HG03460 (cell line): ENCODE measurements at regions not wholly inside any gene's neighbourhood (a gene's known extent, or its start where the extent isn't known, plus 50 kb on each side); places are given as distances from the start of the nearest gene placed in this dataset.
"Not testable (repeated sequence)": the region's sequence is repeated elsewhere in the genome, so short reads cannot be mapped to it uniquely, and the experiment has no call there.

Source experiments
- ATAC-seq: cut with Tn5 transposase; IDR thresholded peaks from one replicate; pipeline ENCODE4 v1.9.1; 2021; ENCODE audit not compliant: unreplicated experiment

DNA sequence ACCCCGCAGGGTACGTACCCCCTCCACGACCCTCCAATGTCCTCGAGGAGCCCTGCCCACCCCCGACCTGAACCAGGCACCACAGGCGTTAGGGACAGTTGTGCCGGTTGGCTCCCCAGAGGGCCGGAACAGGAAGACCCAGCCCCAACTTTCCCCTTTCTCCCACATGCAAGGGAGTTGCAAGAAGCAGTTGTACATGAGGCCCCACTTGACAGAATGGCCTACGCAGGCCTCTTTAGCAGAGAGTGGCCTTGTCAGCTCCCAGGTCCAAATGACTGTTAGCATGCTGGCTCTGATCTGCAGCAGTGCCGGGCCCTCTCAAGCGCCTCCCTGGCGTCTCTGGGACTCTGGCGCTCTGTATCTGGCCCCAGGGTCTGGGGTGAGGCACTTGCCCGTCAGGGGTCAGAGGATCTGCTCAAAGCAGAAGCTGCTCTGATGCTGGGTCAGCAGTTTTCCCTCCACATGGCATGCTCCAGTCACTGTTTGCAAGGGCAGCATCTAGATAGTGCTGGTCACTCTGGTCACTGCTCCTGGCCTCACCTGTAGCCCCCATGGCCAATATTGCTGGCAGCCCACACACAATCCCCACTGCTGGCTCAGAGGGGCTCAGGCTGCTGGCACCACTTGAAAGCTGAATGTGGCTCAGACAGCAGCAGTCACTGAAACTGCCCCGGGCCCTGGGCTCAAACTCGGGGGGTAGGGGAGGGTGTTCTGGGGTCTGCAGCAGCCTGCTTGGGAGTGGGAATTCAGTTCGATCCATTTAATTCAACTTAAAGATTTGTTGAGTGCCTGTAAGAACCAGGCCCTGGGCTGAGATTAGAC is 254.5 kb downstream of the FAM43A start:
- no peak for ATAC-seq

- no peak for ATAC-seq
These were observed 255.8 kb downstream of the FAM43A start for GRCh38 chr3:194941360-194941955.

DNA sequence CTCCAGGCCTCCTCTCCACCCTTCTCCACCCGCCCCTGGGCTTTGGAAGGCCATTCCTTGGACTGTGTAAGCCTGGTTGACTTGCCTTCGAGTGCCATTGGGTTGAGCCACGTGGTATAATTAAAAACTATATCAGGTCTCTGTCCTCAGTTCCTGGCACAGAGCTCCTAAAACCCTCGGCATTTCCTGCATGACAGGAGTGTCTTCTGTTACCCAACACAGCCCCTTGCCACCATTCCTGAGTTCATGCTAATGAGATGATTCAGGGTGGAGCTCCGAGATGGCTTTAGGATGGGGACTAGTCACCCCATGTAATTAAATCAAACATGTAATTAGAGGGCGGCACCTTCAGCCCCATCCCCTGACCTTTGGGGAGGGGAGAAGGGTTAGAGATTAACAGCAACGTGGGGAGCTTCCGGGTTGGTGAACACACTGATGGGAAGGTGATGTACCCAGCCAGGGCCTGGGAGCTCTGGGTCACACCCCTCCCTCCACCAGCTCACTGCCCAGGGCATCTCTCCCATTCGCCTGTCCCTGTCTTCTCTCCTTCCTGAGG is 256.4 kb downstream of the FAM43A start:
- ATAC-seq = no peak

- no peak for ATAC-seq
These were observed 258.8 kb downstream of the FAM43A start for GRCh38 chr3:194944526-194944925.

- no peak for ATAC-seq
These were observed 259.8 kb downstream of the FAM43A start for GRCh38 chr3:194945508-194945907.

- ATAC-seq = no peak
These were observed 260.4 kb downstream of the FAM43A start for GRCh38 chr3:194946091-194946490.

DNA sequence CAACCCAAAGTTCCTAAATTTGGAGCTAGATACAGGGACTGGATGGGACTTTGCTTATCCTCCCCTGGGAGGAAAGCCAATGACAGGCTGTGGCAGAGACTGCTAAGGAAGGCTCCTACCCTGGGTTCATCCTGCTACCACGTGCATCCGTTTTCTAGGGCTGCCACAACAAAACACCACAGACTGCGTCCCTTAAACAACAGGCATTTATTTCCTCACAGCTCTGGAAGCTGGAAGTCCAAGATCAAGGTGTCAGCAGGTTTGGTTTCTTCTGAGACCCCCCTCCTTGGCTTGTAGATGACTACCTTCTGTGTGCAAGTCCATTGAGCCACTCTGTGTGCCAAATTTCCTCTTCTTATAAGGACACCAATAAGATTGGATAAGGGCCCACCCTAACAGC is 263.9 kb downstream of the FAM43A start:
- ATAC-seq = no peak

DNA sequence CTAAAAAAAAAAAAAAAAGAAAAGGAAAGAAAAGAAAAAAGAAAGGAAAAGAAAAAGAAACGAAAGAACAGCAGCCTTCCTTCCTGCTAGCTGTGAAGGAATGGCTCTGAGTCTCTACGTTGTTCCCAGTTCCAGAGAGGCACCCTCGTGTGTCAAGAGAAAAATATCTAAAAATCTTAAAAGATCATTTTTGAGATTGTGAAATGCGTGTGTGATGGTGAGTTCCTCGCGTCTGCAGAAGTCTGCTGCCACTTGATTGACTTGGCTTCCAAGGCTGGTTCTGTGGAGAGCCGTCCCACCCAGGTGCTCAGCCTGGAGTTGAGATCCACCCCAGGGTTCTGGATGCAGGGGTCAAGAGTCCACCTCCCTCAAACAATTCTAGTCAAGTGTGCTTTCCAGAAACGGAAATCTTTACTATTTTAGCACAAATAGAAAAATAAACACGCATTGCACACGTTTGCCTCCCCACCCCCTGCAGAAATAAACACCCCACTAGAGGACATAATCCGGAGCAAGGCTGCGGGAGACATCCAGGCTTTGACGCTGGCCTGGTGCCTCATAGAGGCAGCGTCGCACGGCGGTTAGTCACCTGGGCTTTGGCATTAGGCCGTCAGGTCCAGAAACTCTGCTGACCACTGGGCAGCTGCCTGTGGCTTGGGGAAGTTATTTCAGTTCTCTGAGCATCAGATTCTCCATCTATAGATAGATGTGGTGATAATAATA is 265.4 kb downstream of the FAM43A start:
- no peak for ATAC-seq

DNA sequence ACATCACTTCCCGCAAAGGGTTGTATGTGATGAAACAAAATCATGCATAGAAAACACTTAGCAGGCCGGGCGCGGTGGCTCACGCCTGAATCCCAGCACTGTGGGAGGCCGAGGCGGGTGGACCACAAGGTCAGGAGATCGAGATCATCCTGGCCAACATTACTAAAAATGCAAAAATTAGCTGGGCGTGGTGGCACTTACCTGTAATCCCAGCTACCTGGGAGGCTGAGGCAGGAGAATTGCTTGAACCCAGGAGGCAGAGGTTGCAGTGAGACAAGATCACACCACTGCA is 265.9 kb downstream of the FAM43A start:
- not testable (repeated sequence) for ATAC-seq

DNA sequence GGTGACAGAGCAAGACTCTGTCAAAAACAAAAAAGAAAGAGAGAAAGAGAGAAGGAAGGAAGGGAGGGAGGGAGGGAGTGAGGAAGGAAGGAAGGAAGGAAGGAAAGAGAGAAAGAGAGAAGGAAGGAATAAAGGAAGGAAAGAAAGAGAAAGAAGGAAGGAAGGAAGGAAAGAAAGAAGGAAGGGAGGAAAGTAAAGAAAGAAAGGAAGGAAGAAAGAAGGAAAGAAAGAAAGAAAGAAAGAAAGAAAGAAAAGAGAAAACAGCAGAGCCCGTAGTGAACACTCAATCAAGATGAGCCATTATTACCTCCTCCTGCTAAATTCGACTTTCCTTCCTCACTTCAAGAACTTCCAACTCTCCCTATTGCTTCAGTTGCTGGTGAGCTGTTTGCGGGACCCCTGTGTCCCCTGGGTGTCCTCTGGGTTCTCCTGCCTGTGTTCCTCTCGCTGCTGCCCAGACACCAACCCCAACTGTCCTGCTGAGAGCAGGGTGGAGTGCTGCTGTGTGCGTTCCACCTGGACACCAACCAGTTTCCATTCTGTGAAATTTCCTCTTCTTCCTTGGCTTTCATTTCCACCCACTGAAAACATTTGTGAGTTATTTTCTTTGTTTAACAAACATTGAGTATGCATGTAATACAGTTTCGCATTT is 266.4 kb downstream of the FAM43A start:
- no peak for ATAC-seq

DNA sequence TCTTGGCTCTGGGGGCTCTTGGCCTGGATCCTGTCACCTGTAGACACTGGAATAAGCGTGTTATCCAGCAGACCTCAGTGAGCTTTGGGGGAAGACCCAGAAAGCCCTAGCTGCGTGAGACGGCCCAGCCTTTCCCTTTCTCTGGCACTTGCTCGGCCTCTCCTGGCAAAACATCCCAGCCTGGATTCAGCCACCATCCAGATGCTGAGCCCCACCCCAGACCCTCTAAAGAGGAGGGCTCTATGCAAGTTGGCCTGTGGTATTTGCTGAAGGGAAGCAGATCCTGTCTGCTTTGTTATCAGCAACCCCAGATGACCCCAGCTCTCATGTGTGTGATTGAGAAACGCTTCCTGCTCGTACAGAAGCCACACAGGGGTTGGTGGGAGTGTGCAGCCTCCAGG is 267.2 kb downstream of the FAM43A start:
- ATAC-seq = no peak

DNA sequence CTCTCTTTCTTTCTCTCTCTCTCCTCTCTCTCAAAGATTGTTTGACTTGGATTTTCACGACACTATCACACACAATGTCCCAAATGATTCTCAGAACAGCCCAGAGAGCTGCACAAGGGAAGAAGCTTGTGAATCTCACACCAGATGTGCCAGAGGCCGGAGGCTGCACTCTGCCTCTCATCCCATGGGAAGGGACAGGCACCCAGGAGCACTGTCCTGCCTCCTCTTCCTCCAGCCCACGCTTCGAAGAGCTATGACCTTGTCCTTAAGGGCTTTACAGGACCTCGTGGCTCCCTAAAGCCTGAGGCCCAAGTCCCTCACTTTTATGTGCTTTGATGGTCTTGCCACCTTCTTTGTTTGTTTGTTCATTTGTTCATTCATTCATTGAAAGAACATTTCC is 267.6 kb downstream of the FAM43A start:
- no peak for ATAC-seq

GRCh38 chr3:194955546-194955945 is 269.9 kb downstream of the FAM43A start:
- no peak for ATAC-seq

- no peak for ATAC-seq
These were observed 270.5 kb downstream of the FAM43A start for GRCh38 chr3:194955979-194956696.

DNA sequence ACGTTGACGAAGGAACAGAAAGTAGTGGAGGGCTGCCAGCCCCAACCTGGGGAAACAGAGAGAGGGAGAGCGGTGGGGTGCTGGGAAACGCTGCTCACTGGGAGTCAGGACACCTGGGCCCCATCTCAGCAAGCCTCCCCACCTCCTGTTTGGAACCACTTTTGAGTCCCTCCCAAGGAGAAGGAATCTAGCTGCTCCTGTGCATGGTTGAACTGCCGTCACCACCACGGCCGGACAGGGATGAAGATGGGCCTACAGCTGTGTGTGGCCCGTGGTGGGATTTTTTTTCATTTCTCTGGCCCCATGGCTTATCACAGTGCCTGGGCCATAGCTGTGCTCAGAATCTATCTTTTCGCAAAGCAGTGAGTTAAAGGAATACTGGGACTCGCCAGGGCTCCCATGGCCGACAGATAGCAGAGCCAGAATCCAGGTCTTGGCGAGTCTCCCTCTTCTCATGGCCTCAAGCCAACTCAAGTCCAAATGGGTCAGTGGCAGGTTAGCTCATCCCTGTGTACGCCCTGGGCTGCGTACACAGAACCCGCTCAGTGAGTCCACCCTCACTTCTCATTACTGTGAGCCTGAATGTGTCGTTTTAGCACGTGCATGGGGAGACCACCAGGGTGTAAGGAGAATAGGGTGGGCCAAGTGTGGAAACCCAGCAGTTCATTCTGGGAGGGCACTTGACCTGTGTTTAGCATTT is 271.2 kb downstream of the FAM43A start:
- no peak for ATAC-seq

DNA sequence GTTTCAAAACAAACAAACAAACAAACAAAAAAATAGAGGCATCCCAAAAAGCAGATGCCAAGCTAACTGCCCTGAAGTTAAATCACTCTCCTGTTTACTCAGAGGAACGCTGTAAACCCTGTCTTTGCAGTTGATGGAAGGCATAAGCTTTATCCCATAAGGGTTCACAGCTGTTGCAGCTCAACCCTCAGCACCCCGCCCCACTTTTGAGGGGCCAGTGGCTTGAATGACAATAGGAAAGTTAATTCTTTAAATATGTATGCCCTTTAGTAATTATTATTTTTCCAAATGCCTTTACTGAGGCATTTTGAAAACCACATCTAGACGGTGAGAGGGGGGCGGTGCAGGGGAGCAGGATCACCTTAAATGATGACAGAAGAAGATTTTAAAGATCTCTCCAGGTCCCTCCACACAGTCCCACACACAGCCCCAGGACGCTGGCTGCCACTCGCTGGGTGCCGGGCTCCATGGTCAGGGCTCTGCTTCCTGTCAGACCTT is 272.1 kb downstream of the FAM43A start:
- ATAC-seq = no peak

GRCh38 chr3:194959217-194959616 is 273.5 kb downstream of the FAM43A start:
- ATAC-seq = no peak

- not testable (repeated sequence) for ATAC-seq
These were observed 274.0 kb downstream of the FAM43A start for GRCh38 chr3:194959666-194960065.

- ATAC-seq = no peak
These were observed 274.9 kb downstream of the FAM43A start for GRCh38 chr3:194960446-194961032.

DNA sequence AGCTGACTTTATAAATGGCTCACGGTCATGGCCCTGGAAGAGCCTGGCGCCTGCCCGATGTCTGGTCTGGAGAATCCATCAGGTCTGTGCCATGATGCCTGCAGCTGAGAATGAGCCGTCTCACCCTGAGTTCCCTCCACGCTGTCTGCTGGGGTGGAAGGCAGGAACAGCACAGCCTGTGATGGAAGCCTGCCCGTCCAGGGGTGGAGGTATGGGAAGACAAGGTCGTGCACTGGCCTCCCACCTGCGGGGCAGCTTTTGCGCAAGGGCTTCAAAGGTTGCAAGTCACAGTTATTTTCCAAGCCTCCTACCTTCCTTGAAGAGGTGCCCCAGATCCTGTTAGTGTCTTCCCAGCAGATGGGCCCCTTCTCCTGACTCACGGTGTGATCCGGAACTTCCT is 275.5 kb downstream of the FAM43A start:
- ATAC-seq = no peak
